ENCODE measurements at regions not wholly inside any gene's neighbourhood (a gene's known extent, or its start where the extent isn't known, plus 50 kb on each side); places are given as distances from the start of the nearest gene placed in this dataset.

- Histone ChIP-seq H3K4me1 (ENCODE audit: low read length) (no peaks in the 10 kb centered on the region), H2AFZ (ENCODE audit: low read depth, low read length) (no peak overlapping the region), H3K4me2 (ENCODE audit: low read length) (no peak overlapping the region), H3K9me3 (ENCODE audit: insufficient read depth, low read length) (no peaks in the 10 kb centered on the region), H3K79me2 (ENCODE audit: low read length) (no peaks in the 10 kb centered on the region), H3K4me3 (ENCODE audit: low read length) (no peak overlapping the region), H4K20me1 (ENCODE audit: insufficient read depth, low read length) (no peaks in the 10 kb centered on the region), H3K36me3 (replicated peaks; ENCODE audit: low read depth, low read length) (no peaks in the 10 kb centered on the region), H3K27ac (ENCODE audit: low read length) (no peak overlapping the region), H3K27me3 (ENCODE audit: low read depth, low read length) (no peaks in the 10 kb centered on the region), H3K9ac (ENCODE audit: low read length) (no peak overlapping the region)
- TF ChIP-seq EZH2phosphoT487 (IDR thresholded peaks at IDR 0.05; ENCODE audit: low read depth) (no peak), CTCF (IDR thresholded peaks at IDR 0.05; ENCODE audit: low read depth, low read length) (no peak)
These were observed 163.6 kb upstream of the ALKAL2 start for GRCh38 chr2:451495-451894.

GRCh38 chr2:449246-450067 is 161.6 kb upstream of the ALKAL2 start:
- no peak overlapping the region for H3K9ac ChIP-seq (ENCODE audit: low read length)
- no peaks in the 10 kb centered on the region for H3K9me3 ChIP-seq (ENCODE audit: insufficient read depth, low read length)
- no peak for TF ChIP-seq EZH2phosphoT487 (IDR thresholded peaks at IDR 0.05; ENCODE audit: low read depth)
- no peak for TF ChIP-seq CTCF (IDR thresholded peaks at IDR 0.05; ENCODE audit: low read depth, low read length)
- no peaks in the 10 kb centered on the region for H3K4me1 ChIP-seq (ENCODE audit: low read length)
- H3K4me3 ChIP-seq (ENCODE audit: low read length) = no peak overlapping the region
- H4K20me1 ChIP-seq (ENCODE audit: insufficient read depth, low read length) = no peaks in the 10 kb centered on the region
- H2AFZ ChIP-seq (ENCODE audit: low read depth, low read length) = no peak overlapping the region
- H3K27me3 ChIP-seq (ENCODE audit: low read depth, low read length) = no peaks in the 10 kb centered on the region
- no peak overlapping the region for H3K4me2 ChIP-seq (ENCODE audit: low read length)
- H3K36me3 ChIP-seq (replicated peaks; ENCODE audit: low read depth, low read length) = no peaks in the 10 kb centered on the region
- no peaks in the 10 kb centered on the region for H3K79me2 ChIP-seq (ENCODE audit: low read length)
- H3K27ac ChIP-seq (ENCODE audit: low read length) = no peak overlapping the region

- Histone ChIP-seq H4K20me1 (ENCODE audit: insufficient read depth, low read length) (no peaks in the 10 kb centered on the region), H3K9me3 (ENCODE audit: insufficient read depth, low read length) (no peaks in the 10 kb centered on the region), H2AFZ (ENCODE audit: low read depth, low read length) (no peak overlapping the region), H3K27me3 (ENCODE audit: low read depth, low read length) (no peaks in the 10 kb centered on the region), H3K9ac (ENCODE audit: low read length) (no peak overlapping the region), H3K27ac (ENCODE audit: low read length) (no peak overlapping the region), H3K79me2 (ENCODE audit: low read length) (no peaks in the 10 kb centered on the region), H3K36me3 (replicated peaks; ENCODE audit: low read depth, low read length) (no peaks in the 10 kb centered on the region), H3K4me3 (ENCODE audit: low read length) (no peak overlapping the region), H3K4me2 (ENCODE audit: low read length) (no peak overlapping the region), H3K4me1 (ENCODE audit: low read length) (no peaks in the 10 kb centered on the region)
- TF ChIP-seq EZH2phosphoT487 (IDR thresholded peaks at IDR 0.05; ENCODE audit: low read depth) = no peak
- TF ChIP-seq CTCF (IDR thresholded peaks at IDR 0.05; ENCODE audit: low read depth, low read length) = no peak
These were observed 160.2 kb upstream of the ALKAL2 start for GRCh38 chr2:447902-448665.

GRCh38 chr2:446963-447530 is 159.2 kb upstream of the ALKAL2 start:
- no peaks in the 10 kb centered on the region for H3K79me2 ChIP-seq (ENCODE audit: low read length)
- no peaks in the 10 kb centered on the region for H3K36me3 ChIP-seq (replicated peaks; ENCODE audit: low read depth, low read length)
- H4K20me1 ChIP-seq (ENCODE audit: insufficient read depth, low read length) = no peaks in the 10 kb centered on the region
- H3K9ac ChIP-seq (ENCODE audit: low read length) = no peak overlapping the region
- no peak overlapping the region for H2AFZ ChIP-seq (ENCODE audit: low read depth, low read length)
- TF ChIP-seq EZH2phosphoT487 (IDR thresholded peaks at IDR 0.05; ENCODE audit: low read depth) (no peak), CTCF (IDR thresholded peaks at IDR 0.05; ENCODE audit: low read depth, low read length) (no peak)
- H3K27ac ChIP-seq (ENCODE audit: low read length) = no peak overlapping the region
- no peaks in the 10 kb centered on the region for H3K27me3 ChIP-seq (ENCODE audit: low read depth, low read length)
- no peak overlapping the region for H3K4me3 ChIP-seq (ENCODE audit: low read length)
- no peaks in the 10 kb centered on the region for H3K9me3 ChIP-seq (ENCODE audit: insufficient read depth, low read length)
- no peaks in the 10 kb centered on the region for H3K4me1 ChIP-seq (ENCODE audit: low read length)
- no peak overlapping the region for H3K4me2 ChIP-seq (ENCODE audit: low read length)

Data from OCI-LY3 (cell line).